Adrenal gland (tissue), 9 donors: ENCODE measurements at regions not wholly inside any gene's neighbourhood (a gene's known extent, or its start where the extent isn't known, plus 50 kb on each side); places are given as distances from the start of the nearest gene placed in this dataset.
"Not testable (repeated sequence)": the region's sequence is repeated elsewhere in the genome, so short reads cannot be mapped to it uniquely, and the experiment has no call there.

Experiments
- DNase-seq, 7 donors: peaks; one replicate each; pipeline ENCODE4 v3.0.0-alpha.2; 2019 to 2020
- H3K27ac ChIP-seq, 5 donors: fragments of 200-600 bp; sonication (generic) in 4 of 5; 1 replicate in 3 of 5; 2 replicates in 2 of 5; pipeline versions ENCODE4 v1.5.1 to v1.8.0; 2016 to 2020; ENCODE audit warnings: mild to moderate bottlenecking in 1 of 5
- H3K27me3 ChIP-seq: fragments of 200-600 bp; 2 replicates; pipeline ENCODE4 v1.8.0; 2021
- H3K36me3 ChIP-seq, 2 donors: fragments of 200-600 bp; replicated peaks in 1 of 2; 1 replicate in 1 of 2; 2 replicates in 1 of 2; pipeline versions ENCODE4 v1.5.1 to v1.8.0; 2018 to 2022
- H3K4me1 ChIP-seq, 2 donors: fragments of 200-600 bp; replicated peaks in 1 of 2; 1 replicate in 1 of 2; 2 replicates in 1 of 2; pipeline versions ENCODE4 v1.5.1 to v1.8.0; 2018 to 2021
- H3K4me3 ChIP-seq, 4 donors: fragments of 200-600 bp; sonication (generic) in 3 of 4; one replicate each; pipeline ENCODE4 v1.5.1; 2016 to 2018
- H3K9me3 ChIP-seq, 3 donors: fragments of 200-600 bp; sonication (generic) in 1 of 3; replicated peaks in 1 of 3; 1 replicate in 2 of 3; 2 replicates in 1 of 3; pipeline versions ENCODE4 v1.5.1 to v1.8.0; 2016 to 2021
- CTCF ChIP-seq, 6 experiments: fragments of 450-650 bp in 4 of 6; fragments of 200-600 bp in 2 of 6; sonication (generic) in 1 of 6; IDR thresholded peaks; 1 replicate in 5 of 6; 2 replicates in 1 of 6; pipeline versions ENCODE4 v1.5.1 to v1.8.0; 2016 to 2021; ENCODE audit warnings: antibody characterized with exemption in 6 of 6, mild to moderate bottlenecking in 2 of 6, moderate library complexity in 1 of 6
- POLR2A ChIP-seq, 2 donors: fragments of 450-650 bp; IDR thresholded peaks; one replicate each; pipeline ENCODE4 v1.6.1; 2017; ENCODE audit warnings: antibody characterized with exemption in 2 of 2, mild to moderate bottlenecking in 2 of 2, moderate library complexity in 1 of 2
- WGBS, 4 donors: extraction: QIAGEN DNeasy Blood & Tissue Kit in 2 of 4; methylation state at CpG; one replicate each; pipeline versions ENCODE4 v1.1.5 to v1.1.7; 2013 to 2017; 5-methylcytosine and 5-hydroxymethylcytosine counted together
- intact Hi-C, 2 donors: fragments of 100-400 bp; cut with DNase I; formaldehyde crosslinking; loops; one replicate each; pipeline versions ENCODE4 v1.14.1 to v1.15.0; 2022 to 2023
- donor health status: healthy with polysubstance abuse.
- donor health status: Bipolar disorder and iron deficiency.
- donor health status: DM: yes; HTN: yes; CAD: no.
- donor health status: DM: no; HTN: no; CAD: no.
- donor health status: DM: no; HTN: no; CAD: no.

- Histone ChIP-seq H3K4me1 (no peaks in the 10 kb centered on the region), H3K27ac (no peak overlapping the region), H3K36me3 (no peaks in the 10 kb centered on the region), H3K9me3 (no peaks in the 10 kb centered on the region), H3K4me3 (no peak overlapping the region), H3K27me3 (no peaks in the 10 kb centered on the region)
- WGBS, 4 donors: 29 to 71% (median 43%) methylated on average over 1 of the region's 1 CpG
- intact Hi-C loops: no loop called here
- TF ChIP-seq POLR2A (IDR thresholded peaks at IDR 0.05): no peak
- TF ChIP-seq CTCF (IDR thresholded peaks at IDR 0.05): no peak
- peak in 1 of 7 donors; percentile 15 for DNase-seq
Measured at GRCh38 chr10:35276889-35277288, 59.4 kb upstream of the CCNY start.

GRCh38 chr10:35280246-35280645 lies 56.1 kb upstream of the CCNY start:
- H3K9me3 ChIP-seq, H3K36me3 ChIP-seq, H3K27ac ChIP-seq, DNase-seq, H3K4me1 ChIP-seq, intact Hi-C loops, H3K4me3 ChIP-seq, H3K27me3 ChIP-seq: not testable (repeated sequence)
